Karpas-422 (cell line): ENCODE measurements at regions not wholly inside any gene's neighbourhood (a gene's known extent, or its start where the extent isn't known, plus 50 kb on each side); places are given as distances from the start of the nearest gene placed in this dataset.

ENCODE experiments used
- DNase-seq: peaks from one replicate; pipeline ENCODE4 v3.0.0-alpha.2; 2015
- H2AFZ ChIP-seq: fragments of 200-600 bp; sonication (generic); 2 replicates; pipeline ENCODE4 v1.6.1; 2014; ENCODE audit warnings: antibody characterized with exemption, low read length, mixed read lengths
- H3K27ac ChIP-seq: fragments of 200-600 bp; sonication (generic); 2 replicates; pipeline ENCODE4 v1.5.1; 2014; ENCODE audit warnings: mild to moderate bottlenecking, low read length, moderate library complexity
- H3K27me3 ChIP-seq: fragments of 200-600 bp; sonication (generic); 2 replicates; pipeline ENCODE4 v1.6.1; 2014; ENCODE audit warnings: low read length, mixed read lengths
- H3K36me3 ChIP-seq: fragments of 200-600 bp; sonication (generic); 2 replicates; pipeline ENCODE4 v1.6.1; 2014; ENCODE audit warnings: low read length, mixed read lengths; ENCODE audit not compliant: insufficient read depth
- H3K4me1 ChIP-seq: fragments of 200-600 bp; sonication (generic); 2 replicates; pipeline ENCODE4 v1.6.1; 2014; ENCODE audit warnings: mild to moderate bottlenecking, low read length, mixed read lengths
- H3K4me2 ChIP-seq: fragments of 200-600 bp; sonication (generic); 2 replicates; pipeline ENCODE4 v1.6.1; 2014; ENCODE audit warnings: low read length, low read depth, mild to moderate bottlenecking; ENCODE audit not compliant: poor library complexity, severe bottlenecking
- H3K4me3 ChIP-seq: fragments of 200-600 bp; sonication (generic); 2 replicates; pipeline ENCODE4 v1.5.1; 2014; ENCODE audit warnings: mild to moderate bottlenecking, antibody characterized with exemption, low read length, mixed read lengths
- H3K79me2 ChIP-seq: fragments of 200-600 bp; sonication (generic); 2 replicates; pipeline ENCODE4 v1.6.1; 2014; ENCODE audit warnings: mild to moderate bottlenecking, low read length, mixed read lengths
- H3K9ac ChIP-seq: fragments of 200-600 bp; sonication (generic); 2 replicates; pipeline ENCODE4 v1.6.0; 2014; ENCODE audit warnings: low read length
- H3K9me2 ChIP-seq: fragments of 200-600 bp; sonication (generic), shearing (Covaris generic); replicated peaks from 2 replicates; pipeline ENCODE4 v1.6.0; 2014; ENCODE audit warnings: mild to moderate bottlenecking, low read length, moderate library complexity; ENCODE audit not compliant: insufficient read depth
- H3K9me3 ChIP-seq: fragments of 300-700, 200-600 bp; sonication (generic); 2 replicates; pipeline ENCODE4 v1.6.1; 2014; ENCODE audit warnings: low read length, mixed read lengths
- H4K20me1 ChIP-seq: fragments of 200-600 bp; sonication (generic); 2 replicates; pipeline ENCODE4 v1.6.1; 2014; ENCODE audit warnings: mild to moderate bottlenecking, antibody characterized with exemption, low read length, low read depth; ENCODE audit not compliant: insufficient read depth

DNA sequence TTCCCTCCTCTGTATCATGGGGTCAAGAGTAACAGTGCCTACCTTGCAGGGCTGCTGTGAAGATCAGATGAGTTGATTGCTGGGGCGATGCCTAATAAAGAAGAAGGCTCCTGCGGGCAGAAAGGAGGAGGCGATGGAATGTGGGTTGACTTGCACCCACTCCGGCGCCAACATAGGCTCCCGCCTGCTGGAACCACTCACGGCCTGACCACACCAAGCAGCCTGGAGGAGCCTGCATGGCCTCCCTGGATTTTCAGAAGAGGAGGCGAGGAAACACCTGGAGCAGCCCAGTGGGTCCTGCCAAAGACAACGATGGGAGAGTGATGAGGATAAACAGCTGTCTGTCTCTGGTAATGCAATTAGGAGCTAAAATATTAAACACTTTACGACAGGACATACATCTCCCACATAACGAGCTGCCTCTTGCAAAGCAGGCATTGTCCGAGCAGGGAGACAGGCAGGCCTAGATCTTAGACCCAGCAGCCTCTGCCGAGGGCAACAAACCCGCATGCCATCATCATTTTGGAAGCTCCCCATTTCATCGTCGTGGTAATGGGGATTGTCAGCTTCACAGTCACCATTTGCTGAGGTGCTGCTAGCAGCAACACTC is 302.9 kb upstream of the ZMIZ1 start:
- no peak overlapping the region for H3K9ac ChIP-seq
- no peak for DNase-seq

DNA sequence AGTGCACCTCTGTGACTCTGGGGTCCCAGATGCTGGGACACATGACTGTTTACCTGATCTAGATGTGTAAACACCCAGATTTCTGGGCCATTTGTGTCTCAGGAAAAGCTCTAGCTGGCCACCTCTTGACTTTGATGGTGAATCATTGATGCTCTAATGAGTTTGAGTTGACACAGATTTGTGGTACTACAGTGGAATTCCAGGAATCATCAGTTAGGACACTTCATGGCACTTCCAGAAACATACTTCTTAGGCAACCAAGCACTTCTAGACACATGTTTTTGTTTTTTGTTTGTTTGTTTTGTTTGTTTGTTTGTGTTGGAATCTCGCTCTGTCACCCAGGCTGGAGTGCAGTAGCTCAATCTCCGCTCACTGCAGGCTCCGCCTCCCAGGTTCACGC is 302.2 kb upstream of the ZMIZ1 start:
- Histone ChIP-seq H3K9ac (no peak overlapping the region), H2AFZ (no peak overlapping the region), H3K79me2 (no peaks in the 10 kb centered on the region), H3K4me2 (no peak overlapping the region), H4K20me1 (peaks cover 22% of the 10 kb centered on the region; the same call in 1 of the 2 replicates), H3K4me1 (no peaks in the 10 kb centered on the region), H3K27ac (no peak overlapping the region), H3K27me3 (0 out of 2 replicates have a peak, but pooled peaks cover 2% of the 10 kb centered on the region), H3K9me2 (no peaks in the 10 kb centered on the region), H3K9me3 (no peaks in the 10 kb centered on the region), H3K36me3 (no peaks in the 10 kb centered on the region), H3K4me3 (no peak overlapping the region)
- DNase-seq = no peak

More for the DNA sequence above, 302.9 kb upstream of the ZMIZ1 start:
- no peaks in the 10 kb centered on the region for H3K36me3 ChIP-seq
- H2AFZ ChIP-seq = no peak overlapping the region
- H3K79me2 ChIP-seq = no peaks in the 10 kb centered on the region
- no peaks in the 10 kb centered on the region for H3K4me1 ChIP-seq
- no peaks in the 10 kb centered on the region for H3K9me3 ChIP-seq
- H4K20me1 ChIP-seq = peaks cover 23% of the 10 kb centered on the region; the same call in 1 of the 2 replicates
- H3K4me3 ChIP-seq = no peak overlapping the region
- 0 out of 2 replicates have a peak, but pooled peaks cover 2% of the 10 kb centered on the region for H3K27me3 ChIP-seq
- H3K27ac ChIP-seq = no peak overlapping the region
- H3K9me2 ChIP-seq = no peaks in the 10 kb centered on the region
- H3K4me2 ChIP-seq = no peak overlapping the region

DNA sequence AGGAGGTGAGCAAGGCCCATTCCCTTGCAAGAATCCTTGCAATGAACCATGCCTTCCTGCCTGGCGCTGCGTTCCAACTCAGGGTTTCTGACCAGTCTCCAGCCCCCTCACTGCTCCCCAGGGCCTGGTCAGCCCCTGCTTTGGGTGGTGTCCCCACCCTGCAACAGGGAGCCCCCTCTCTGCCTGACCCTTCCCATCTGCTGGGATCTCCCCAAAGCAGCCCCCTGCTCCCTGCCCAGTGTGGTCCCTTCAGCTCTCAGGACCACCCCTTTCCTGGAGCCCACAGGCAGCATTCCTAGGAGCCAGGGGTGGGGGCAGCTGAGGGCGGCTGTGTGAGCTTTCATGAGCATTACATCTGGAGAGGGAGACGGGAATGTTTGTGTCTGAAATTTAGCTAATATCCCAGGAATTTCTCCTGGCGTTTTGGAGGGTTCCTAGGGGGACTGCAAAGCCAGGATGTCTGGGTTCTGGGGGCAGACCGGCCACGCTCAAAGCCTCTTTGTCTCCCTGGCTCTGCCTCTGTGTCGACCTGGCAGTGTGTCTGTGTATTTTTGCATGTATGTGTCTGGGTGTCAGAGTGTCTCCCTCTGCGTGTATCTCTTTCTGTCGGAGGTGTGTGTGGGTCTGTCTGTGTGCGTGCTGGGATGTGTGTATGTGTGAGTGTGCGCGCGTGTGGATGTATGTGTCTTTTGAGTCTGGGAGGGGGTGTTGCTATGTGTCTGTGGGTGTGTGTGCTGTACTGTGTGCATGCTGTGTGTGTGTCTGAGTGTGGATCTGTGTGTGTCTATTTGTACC is 300.5 kb upstream of the ZMIZ1 start:
- DNase-seq = no peak
- no peaks in the 10 kb centered on the region for H3K36me3 ChIP-seq
- 0 out of 2 replicates have a peak, but pooled peaks cover 2% of the 10 kb centered on the region for H3K27me3 ChIP-seq
- H3K9me2 ChIP-seq = no peaks in the 10 kb centered on the region
- H3K4me1 ChIP-seq = no peaks in the 10 kb centered on the region
- H4K20me1 ChIP-seq = peaks cover 9% of the 10 kb centered on the region; the same call in 1 of the 2 replicates
- H3K4me3 ChIP-seq = no peak overlapping the region
- no peaks in the 10 kb centered on the region for H3K79me2 ChIP-seq
- H2AFZ ChIP-seq = no peak overlapping the region
- H3K9me3 ChIP-seq = no peaks in the 10 kb centered on the region
- H3K27ac ChIP-seq = no peak overlapping the region
- no peak overlapping the region for H3K9ac ChIP-seq
- no peak overlapping the region for H3K4me2 ChIP-seq

DNA sequence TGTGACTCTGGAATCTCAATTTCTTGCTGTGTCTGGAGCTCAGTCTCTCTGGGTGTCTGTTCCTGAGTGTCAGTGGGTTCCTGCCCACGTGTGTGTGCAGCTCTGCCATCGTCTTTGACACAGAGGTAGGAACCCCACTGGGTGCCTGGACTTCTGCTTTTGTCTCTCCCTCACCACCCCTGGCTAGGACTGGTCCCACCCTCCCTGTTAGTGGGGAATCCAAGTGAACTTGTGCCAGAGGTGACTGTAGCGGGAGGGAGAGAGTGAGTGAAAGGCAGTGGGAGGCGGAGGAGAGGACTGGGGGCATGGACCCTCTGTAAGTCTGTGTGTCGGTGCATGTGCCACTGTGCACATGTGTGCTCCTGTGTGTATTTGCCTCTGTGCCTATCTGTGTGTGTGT is 299.9 kb upstream of the ZMIZ1 start:
- Histone ChIP-seq H3K9me2 (no peaks in the 10 kb centered on the region), H4K20me1 (peaks cover 6% of the 10 kb centered on the region; the same call in 1 of the 2 replicates), H2AFZ (no peak overlapping the region), H3K4me2 (no peak overlapping the region), H3K27me3 (0 out of 2 replicates have a peak, but pooled peaks cover 2% of the 10 kb centered on the region), H3K9ac (no peak overlapping the region), H3K4me3 (no peak overlapping the region), H3K27ac (no peak overlapping the region), H3K79me2 (no peaks in the 10 kb centered on the region), H3K4me1 (no peaks in the 10 kb centered on the region), H3K9me3 (no peaks in the 10 kb centered on the region), H3K36me3 (no peaks in the 10 kb centered on the region)
- DNase-seq = no peak

DNA sequence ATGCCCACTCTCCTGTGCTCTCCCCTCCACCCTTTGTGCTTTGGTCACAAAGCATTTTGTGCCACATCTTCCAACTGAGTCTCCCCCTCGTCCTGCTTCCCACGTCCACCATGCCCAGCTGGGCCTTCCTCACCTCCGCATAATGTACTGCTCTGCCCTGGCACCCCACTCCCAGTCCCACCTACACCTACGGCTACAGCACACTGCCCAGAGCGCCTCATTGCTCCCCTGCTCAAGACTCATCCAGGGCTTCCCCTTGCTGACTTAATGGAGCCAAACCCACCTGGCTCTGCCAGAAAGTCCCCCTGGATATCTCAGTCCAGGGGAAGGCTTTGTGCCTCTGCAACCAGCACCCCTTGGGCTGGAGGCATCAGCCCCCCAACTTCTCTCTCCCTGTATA is 299.2 kb upstream of the ZMIZ1 start:
- no peak overlapping the region for H3K27ac ChIP-seq
- no peaks in the 10 kb centered on the region for H3K9me3 ChIP-seq
- no peaks in the 10 kb centered on the region for H3K4me1 ChIP-seq
- H4K20me1 ChIP-seq = peaks cover under 1% of the 10 kb centered on the region; the same call in 1 of the 2 replicates
- no peak overlapping the region for H2AFZ ChIP-seq
- no peaks in the 10 kb centered on the region for H3K79me2 ChIP-seq
- no peak overlapping the region for H3K4me2 ChIP-seq
- H3K27me3 ChIP-seq = no peaks in the 10 kb centered on the region
- no peak overlapping the region for H3K9ac ChIP-seq
- no peaks in the 10 kb centered on the region for H3K36me3 ChIP-seq
- no peak overlapping the region for H3K4me3 ChIP-seq
- no peak for DNase-seq
- no peaks in the 10 kb centered on the region for H3K9me2 ChIP-seq

DNA sequence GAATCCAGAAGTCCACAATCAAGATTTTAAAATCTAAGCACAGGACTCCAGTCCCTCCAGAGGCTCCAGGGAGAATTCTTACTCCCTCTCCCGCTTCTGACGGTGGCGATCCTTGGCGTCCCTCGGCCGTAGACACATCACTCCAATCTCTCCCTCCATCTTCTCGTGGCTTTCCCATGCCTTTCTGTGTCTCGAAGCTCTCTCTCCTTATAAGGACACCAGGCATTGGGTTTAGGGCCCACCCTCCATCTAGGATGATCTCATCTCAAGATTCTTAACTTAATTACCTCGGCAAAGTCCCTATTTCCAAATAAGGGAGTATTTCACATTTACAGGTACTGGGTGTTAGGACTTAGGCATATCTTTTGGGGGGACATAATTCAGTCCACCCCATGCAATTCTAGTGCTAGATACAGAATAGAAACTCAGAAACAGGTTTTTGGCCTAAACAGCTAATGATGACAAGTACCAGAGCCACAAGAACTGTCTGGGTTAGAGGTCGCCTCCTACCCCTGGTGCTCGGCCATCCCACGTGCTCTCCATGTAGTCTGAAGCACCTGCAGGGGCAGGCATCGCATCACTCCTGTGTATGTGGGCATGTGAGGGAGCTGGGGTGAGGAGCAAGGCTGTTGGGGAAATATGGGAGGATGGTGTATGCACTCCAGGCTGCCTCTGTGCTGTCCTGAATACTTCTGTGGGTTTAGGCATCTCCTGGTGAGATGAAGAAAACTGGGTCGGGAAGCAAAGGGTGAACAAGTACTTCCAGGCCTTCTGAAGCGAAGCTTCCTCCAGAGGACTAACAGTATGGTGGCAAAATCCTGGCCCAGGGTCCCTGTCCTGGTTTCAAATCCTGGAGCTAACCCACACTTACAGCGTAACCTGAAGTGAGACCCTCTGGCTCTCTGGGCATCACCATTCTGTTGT is 298.3 kb upstream of the ZMIZ1 start:
- no peaks in the 10 kb centered on the region for H3K36me3 ChIP-seq
- H2AFZ ChIP-seq = no peak overlapping the region
- H3K9ac ChIP-seq = no peak overlapping the region
- H3K27ac ChIP-seq = no peak overlapping the region
- no peak overlapping the region for H3K4me2 ChIP-seq
- no peaks in the 10 kb centered on the region for H3K9me2 ChIP-seq
- H4K20me1 ChIP-seq = no peaks in the 10 kb centered on the region
- no peak overlapping the region for H3K4me3 ChIP-seq
- no peak for DNase-seq
- no peaks in the 10 kb centered on the region for H3K4me1 ChIP-seq
- no peaks in the 10 kb centered on the region for H3K79me2 ChIP-seq
- H3K27me3 ChIP-seq = no peaks in the 10 kb centered on the region
- H3K9me3 ChIP-seq = no peaks in the 10 kb centered on the region

DNA sequence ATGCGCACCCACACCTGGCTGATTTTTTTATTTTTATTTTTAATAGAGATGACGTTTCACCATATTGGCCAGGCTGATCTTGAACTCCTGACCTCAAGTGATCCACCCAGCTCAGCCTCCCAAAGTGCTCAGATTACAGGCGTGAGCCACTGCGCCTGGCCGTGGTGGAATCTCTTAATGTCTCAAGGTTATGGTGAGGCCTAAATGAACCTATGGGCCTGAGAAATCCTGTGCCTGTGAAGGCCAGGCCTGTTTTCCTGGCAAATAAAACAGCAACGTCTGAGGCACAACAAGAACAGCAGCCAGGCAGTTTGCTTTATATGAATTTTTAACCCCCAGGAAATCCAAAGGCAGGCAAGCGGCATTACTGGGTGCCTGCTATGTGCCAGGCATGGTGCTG is 297.5 kb upstream of the ZMIZ1 start:
- H3K79me2 ChIP-seq = no peaks in the 10 kb centered on the region
- no peaks in the 10 kb centered on the region for H3K36me3 ChIP-seq
- H4K20me1 ChIP-seq = no peaks in the 10 kb centered on the region
- no peaks in the 10 kb centered on the region for H3K27me3 ChIP-seq
- no peak overlapping the region for H3K9ac ChIP-seq
- H3K27ac ChIP-seq = no peak overlapping the region
- H3K4me2 ChIP-seq = no peak overlapping the region
- H3K9me3 ChIP-seq = no peaks in the 10 kb centered on the region
- H3K4me1 ChIP-seq = no peaks in the 10 kb centered on the region
- DNase-seq = no peak
- no peaks in the 10 kb centered on the region for H3K9me2 ChIP-seq
- H3K4me3 ChIP-seq = no peak overlapping the region
- no peak overlapping the region for H2AFZ ChIP-seq
